Panc1 (cell line): ENCODE measurements at regions not wholly inside any gene's neighbourhood (a gene's known extent, or its start where the extent isn't known, plus 50 kb on each side); places are given as distances from the start of the nearest gene placed in this dataset.

ENCODE experiments used
- ATAC-seq: fragments of 200-7000 bp; cut with Tn5 transposase; 2 replicates; pipeline ENCODE4 v1.9.1; 2020; ENCODE audit warnings: mild to moderate bottlenecking, moderate library complexity
- BruUV-seq: library from RNA; stranded (reverse); fragments of 400-500 nt; replicated peaks from 2 replicates; lab custom pipeline; 2021; lab: Mats Ljungman, UMichigan
- CTCF ChIA-PET: fragments of 300-600 bp; sonication (Branson Sonifier 250); formaldehyde crosslinking; loops from one replicate; lab custom pipeline; 2022; ENCODE audit warnings: antibody characterized with exemption; lab: Charles Lee
- POLR2A ChIA-PET: fragments of 300-600 bp; sonication (Branson Sonifier 250); formaldehyde crosslinking; loops from one replicate; lab custom pipeline; 2022; ENCODE audit warnings: antibody characterized with exemption; lab: Charles Lee
- DNase-seq: peaks from one replicate; pipeline ENCODE4 v3.0.0-alpha.2; 2010; ENCODE audit warnings: low read depth, low spot score
- H3K27ac ChIP-seq: 2 replicates; pipeline ENCODE4 v1.5.1; 2011; ENCODE audit warnings: mild to moderate bottlenecking, low read length, inconsistent platforms
- H3K27me3 ChIP-seq: fragments of 200-500 bp; sonication (Bioruptor generic); 2 replicates; pipeline ENCODE4 v1.6.0; 2014; ENCODE audit warnings: low read length, inconsistent platforms; ENCODE audit not compliant: control insufficient read depth, insufficient read depth
- H3K36me3 ChIP-seq: fragments of 200-500 bp; sonication (Bioruptor generic); 2 replicates; pipeline ENCODE4 v1.5.1; 2014; ENCODE audit warnings: inconsistent platforms, mild to moderate bottlenecking, low read length, moderate library complexity; ENCODE audit not compliant: control insufficient read depth, insufficient read depth
- H3K4me1 ChIP-seq: 2 replicates; pipeline ENCODE4 v1.5.1; 2011; ENCODE audit warnings: inconsistent platforms, mild to moderate bottlenecking, low read length, moderate library complexity; ENCODE audit not compliant: control insufficient read depth, insufficient read depth
- H3K4me3 ChIP-seq, 2 experiments: 2 replicates each; pipeline ENCODE4 v1.5.1; 2011 to 2012; ENCODE audit warnings: low read depth in 2 of 2, low read length in 2 of 2, mild to moderate bottlenecking in 2 of 2, inconsistent platforms in 1 of 2, moderate library complexity in 1 of 2
- H3K9me3 ChIP-seq: fragments of 200-500 bp; sonication (Bioruptor generic); 2 replicates; pipeline ENCODE4 v1.5.1; 2014; ENCODE audit warnings: low read depth, mild to moderate bottlenecking, inconsistent platforms, low read length, moderate library complexity; ENCODE audit not compliant: control insufficient read depth, insufficient read depth
- POLR2AphosphoS5 ChIP-seq: IDR thresholded peaks from 2 replicates; pipeline ENCODE4 v1.6.1; 2012; ENCODE audit warnings: mild to moderate bottlenecking, low read depth, low read length, moderate library complexity
- SIN3A ChIP-seq: IDR thresholded peaks from 2 replicates; pipeline ENCODE4 v1.6.1; 2012; ENCODE audit warnings: low read depth, mild to moderate bottlenecking, low read length, moderate library complexity, borderline replicate concordance; ENCODE audit not compliant: insufficient read depth
- TCF7L2 ChIP-seq: IDR thresholded peaks from 2 replicates; pipeline ENCODE4 v1.6.1; 2011; ENCODE audit warnings: mild to moderate bottlenecking, low read depth, low read length, inconsistent platforms
- in situ Hi-C: cut with HindIII; loops from 2 replicates; pipeline ENCODE4 v1.10.0; 2016; ENCODE audit warnings: low sequenced_read_pairs, low pct_unique_long_range_greater_than_20kb
- intact Hi-C: fragments of 100-400 bp; cut with micrococcal nuclease; formaldehyde crosslinking; loops from one replicate; pipeline ENCODE4 v1.10.0; 2022; ENCODE audit not compliant: unreplicated experiment
- TF ChIP-seq, protein P1 (sequence below), 2 experiments: IDR thresholded peaks; 2 replicates each; pipeline ENCODE4 v1.6.1; 2011 to 2012; ENCODE audit warnings: low read depth in 2 of 2, control low read depth in 1 of 2, low read length in 1 of 2, mild to moderate bottlenecking in 1 of 2, moderate library complexity in 1 of 2; ENCODE audit not compliant: insufficient read depth in 1 of 2
- TF ChIP-seq, protein P2 (sequence below): fragments of 450-650 bp; IDR thresholded peaks from 2 replicates; pipeline ENCODE4 v1.5.1; 2017; ENCODE audit warnings: mild to moderate bottlenecking

DNA sequence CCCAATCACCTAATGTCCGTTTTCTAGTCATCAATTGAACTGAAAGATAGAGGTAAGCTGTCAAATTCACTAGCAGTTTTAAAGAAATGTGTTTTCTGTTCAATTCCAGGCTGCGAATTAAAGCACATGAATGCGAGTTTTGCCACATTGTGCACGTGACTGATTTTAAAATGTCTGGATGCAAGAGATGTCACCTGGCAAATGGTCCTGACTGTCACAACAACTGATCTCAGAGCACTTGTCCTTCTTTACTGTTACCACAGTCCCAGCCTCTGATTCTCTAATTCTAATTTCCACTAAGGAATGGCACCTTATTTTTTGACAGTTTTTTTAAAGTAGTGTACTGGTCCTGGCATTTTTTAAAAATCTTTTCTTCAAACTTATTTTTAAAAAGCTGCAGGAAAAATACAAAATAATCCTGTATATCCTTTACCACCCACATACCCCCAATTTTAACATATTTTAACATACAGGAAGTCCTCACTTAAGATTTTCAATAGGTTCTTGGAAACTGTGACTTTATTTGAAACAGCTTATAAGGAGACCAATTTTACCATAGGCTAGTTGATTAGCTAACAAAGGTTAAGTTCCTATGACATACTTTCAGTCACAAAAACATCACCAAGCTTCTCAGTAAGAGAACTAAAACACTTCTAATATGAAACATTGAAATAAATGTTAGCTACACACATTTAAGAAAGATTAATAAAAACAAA lies 1364.3 kb downstream of the EFNA5 start:
- no peak for TF ChIP-seq TCF7L2
- TF ChIP-seq, protein P1, sequence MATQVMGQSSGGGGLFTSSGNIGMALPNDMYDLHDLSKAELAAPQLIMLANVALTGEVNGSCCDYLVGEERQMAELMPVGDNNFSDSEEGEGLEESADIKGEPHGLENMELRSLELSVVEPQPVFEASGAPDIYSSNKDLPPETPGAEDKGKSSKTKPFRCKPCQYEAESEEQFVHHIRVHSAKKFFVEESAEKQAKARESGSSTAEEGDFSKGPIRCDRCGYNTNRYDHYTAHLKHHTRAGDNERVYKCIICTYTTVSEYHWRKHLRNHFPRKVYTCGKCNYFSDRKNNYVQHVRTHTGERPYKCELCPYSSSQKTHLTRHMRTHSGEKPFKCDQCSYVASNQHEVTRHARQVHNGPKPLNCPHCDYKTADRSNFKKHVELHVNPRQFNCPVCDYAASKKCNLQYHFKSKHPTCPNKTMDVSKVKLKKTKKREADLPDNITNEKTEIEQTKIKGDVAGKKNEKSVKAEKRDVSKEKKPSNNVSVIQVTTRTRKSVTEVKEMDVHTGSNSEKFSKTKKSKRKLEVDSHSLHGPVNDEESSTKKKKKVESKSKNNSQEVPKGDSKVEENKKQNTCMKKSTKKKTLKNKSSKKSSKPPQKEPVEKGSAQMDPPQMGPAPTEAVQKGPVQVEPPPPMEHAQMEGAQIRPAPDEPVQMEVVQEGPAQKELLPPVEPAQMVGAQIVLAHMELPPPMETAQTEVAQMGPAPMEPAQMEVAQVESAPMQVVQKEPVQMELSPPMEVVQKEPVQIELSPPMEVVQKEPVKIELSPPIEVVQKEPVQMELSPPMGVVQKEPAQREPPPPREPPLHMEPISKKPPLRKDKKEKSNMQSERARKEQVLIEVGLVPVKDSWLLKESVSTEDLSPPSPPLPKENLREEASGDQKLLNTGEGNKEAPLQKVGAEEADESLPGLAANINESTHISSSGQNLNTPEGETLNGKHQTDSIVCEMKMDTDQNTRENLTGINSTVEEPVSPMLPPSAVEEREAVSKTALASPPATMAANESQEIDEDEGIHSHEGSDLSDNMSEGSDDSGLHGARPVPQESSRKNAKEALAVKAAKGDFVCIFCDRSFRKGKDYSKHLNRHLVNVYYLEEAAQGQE (IDR thresholded peaks at IDR 0.05; ENCODE audit: insufficient read depth in 1 of 2, low read depth in 2 of 2, low read length in 1 of 2): no peak
- no peak for TF ChIP-seq SIN3A
- TF ChIP-seq, protein P2, sequence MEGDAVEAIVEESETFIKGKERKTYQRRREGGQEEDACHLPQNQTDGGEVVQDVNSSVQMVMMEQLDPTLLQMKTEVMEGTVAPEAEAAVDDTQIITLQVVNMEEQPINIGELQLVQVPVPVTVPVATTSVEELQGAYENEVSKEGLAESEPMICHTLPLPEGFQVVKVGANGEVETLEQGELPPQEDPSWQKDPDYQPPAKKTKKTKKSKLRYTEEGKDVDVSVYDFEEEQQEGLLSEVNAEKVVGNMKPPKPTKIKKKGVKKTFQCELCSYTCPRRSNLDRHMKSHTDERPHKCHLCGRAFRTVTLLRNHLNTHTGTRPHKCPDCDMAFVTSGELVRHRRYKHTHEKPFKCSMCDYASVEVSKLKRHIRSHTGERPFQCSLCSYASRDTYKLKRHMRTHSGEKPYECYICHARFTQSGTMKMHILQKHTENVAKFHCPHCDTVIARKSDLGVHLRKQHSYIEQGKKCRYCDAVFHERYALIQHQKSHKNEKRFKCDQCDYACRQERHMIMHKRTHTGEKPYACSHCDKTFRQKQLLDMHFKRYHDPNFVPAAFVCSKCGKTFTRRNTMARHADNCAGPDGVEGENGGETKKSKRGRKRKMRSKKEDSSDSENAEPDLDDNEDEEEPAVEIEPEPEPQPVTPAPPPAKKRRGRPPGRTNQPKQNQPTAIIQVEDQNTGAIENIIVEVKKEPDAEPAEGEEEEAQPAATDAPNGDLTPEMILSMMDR: no peak
- TF ChIP-seq POLR2AphosphoS5: no peak
- Histone ChIP-seq H3K27me3 (no peaks in the 10 kb centered on the region), H3K4me1 (no peaks in the 10 kb centered on the region), H3K27ac (no peak overlapping the region), H3K36me3 (no peaks in the 10 kb centered on the region), H3K9me3 (no peaks in the 10 kb centered on the region), H3K4me3 (no peak overlapping the region)
- intact Hi-C loops: no loop called here
- ATAC-seq (no peak), DNase-seq (no peak)
- CTCF ChIA-PET: no interaction called here
- in situ Hi-C loops: no loop called here
- BruUV-seq: no TSS peak
- POLR2A ChIA-PET: no interaction called here

DNA sequence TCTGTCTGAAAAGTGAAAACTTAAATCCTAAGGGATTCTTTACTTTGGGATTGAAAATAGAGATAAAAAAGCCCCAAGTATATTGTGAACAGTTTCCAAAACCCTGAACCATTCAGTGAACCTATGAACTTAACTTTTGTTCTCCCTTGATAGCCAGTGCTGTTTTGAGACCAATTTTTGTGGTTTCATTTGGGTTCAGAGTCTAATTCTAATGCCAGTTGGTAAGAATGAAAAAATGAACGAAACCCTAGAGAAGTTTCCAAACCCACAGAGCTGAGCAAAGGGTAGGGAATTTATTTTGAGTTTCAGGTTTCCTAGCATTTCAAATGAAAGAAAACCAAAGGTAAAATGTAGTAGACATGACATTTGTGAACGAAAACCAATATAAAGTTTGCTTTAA lies 1366.8 kb downstream of the EFNA5 start:
- Histone ChIP-seq H3K36me3 (no peaks in the 10 kb centered on the region), H3K9me3 (no peaks in the 10 kb centered on the region), H3K27me3 (no peaks in the 10 kb centered on the region), H3K4me1 (no peaks in the 10 kb centered on the region), H3K27ac (no peak overlapping the region), H3K4me3 (no peak overlapping the region)
- in situ Hi-C loops (no loop called here), intact Hi-C loops (no loop called here)
- ATAC-seq: no peak
- BruUV-seq: no TSS peak
- CTCF ChIA-PET: no interaction called here
- TF ChIP-seq, protein P2: no peak
- TF ChIP-seq POLR2AphosphoS5 (no peak), TCF7L2 (no peak), SIN3A (no peak)
- TF ChIP-seq, protein P1 (IDR thresholded peaks at IDR 0.05; ENCODE audit: insufficient read depth in 1 of 2, low read depth in 2 of 2, low read length in 1 of 2): no peak
- no peak for DNase-seq
- POLR2A ChIA-PET: no interaction called here
